Neuronal stem cell (in vitro differentiated cells): ENCODE measurements at regions not wholly inside any gene's neighbourhood (a gene's known extent, or its start where the extent isn't known, plus 50 kb on each side); places are given as distances from the start of the nearest gene placed in this dataset.
"Not testable (repeated sequence)": the region's sequence is repeated elsewhere in the genome, so short reads cannot be mapped to it uniquely, and the experiment has no call there.

Experiments used
- DNase-seq: peaks from one replicate; pipeline ENCODE4 v3.0.0-alpha.2; 2013; ENCODE audit warnings: low spot score
- H2AFZ ChIP-seq: one replicate; pipeline ENCODE4 v1.6.1; 2013; ENCODE audit warnings: mild to moderate bottlenecking, low read length, inconsistent platforms
- H2AK5ac ChIP-seq: 2 replicates; pipeline ENCODE4 v1.6.1; 2013; ENCODE audit warnings: low read depth, mild to moderate bottlenecking, inconsistent platforms, low read length, moderate library complexity, mixed read lengths
- H2BK120ac ChIP-seq: 2 replicates; pipeline ENCODE4 v1.6.1; 2013; ENCODE audit warnings: low read depth, mild to moderate bottlenecking, inconsistent platforms, low read length, moderate library complexity, mixed read lengths
- H2BK12ac ChIP-seq: one replicate; pipeline ENCODE4 v1.6.1; 2013; ENCODE audit warnings: low read length, inconsistent platforms
- H2BK15ac ChIP-seq: 2 replicates; pipeline ENCODE4 v1.6.1; 2013; ENCODE audit warnings: mild to moderate bottlenecking, low read length, inconsistent platforms, mixed read lengths
- H2BK5ac ChIP-seq: one replicate; pipeline ENCODE4 v1.6.1; 2013; ENCODE audit warnings: inconsistent platforms, mild to moderate bottlenecking, low read length, moderate library complexity
- H3K14ac ChIP-seq: one replicate; pipeline ENCODE4 v1.6.1; 2013; ENCODE audit warnings: low read length, inconsistent platforms
- H3K18ac ChIP-seq: 2 replicates; pipeline ENCODE4 v1.6.1; 2013; ENCODE audit warnings: low read length, inconsistent platforms
- H3K23ac ChIP-seq: 2 replicates; pipeline ENCODE4 v1.6.1; 2013; ENCODE audit warnings: low read depth, mild to moderate bottlenecking, mixed read lengths, low read length, inconsistent platforms; ENCODE audit not compliant: poor library complexity
- H3K27ac ChIP-seq: replicated peaks from 3 replicates; pipeline ENCODE4 v1.5.1; 2013; ENCODE audit warnings: low read length, inconsistent platforms
- H3K27me3 ChIP-seq, 3 experiments: 2 replicates each; pipeline ENCODE4 v1.6.1; 2013; ENCODE audit warnings: low read length in 3 of 3, mild to moderate bottlenecking in 2 of 3, inconsistent platforms in 1 of 3, low read depth in 1 of 3, mixed read lengths in 1 of 3, moderate library complexity in 1 of 3; ENCODE audit not compliant: control insufficient read depth in 3 of 3, insufficient read depth in 3 of 3
- H3K36me3 ChIP-seq, 2 donors: replicated peaks in 1 of 2; 2 replicates each; pipeline ENCODE4 v1.6.1; 2013; ENCODE audit warnings: low read length in 2 of 2; ENCODE audit not compliant: control insufficient read depth in 2 of 2, insufficient read depth in 2 of 2
- H3K4ac ChIP-seq: 2 replicates; pipeline ENCODE4 v1.6.1; 2013; ENCODE audit warnings: inconsistent platforms, mild to moderate bottlenecking, low read length, moderate library complexity
- H3K4me1 ChIP-seq, 2 donors: 1 replicate in 1 of 2; 2 replicates in 1 of 2; pipeline ENCODE4 v1.6.1; 2013; ENCODE audit warnings: low read length in 2 of 2, low read depth in 1 of 2; ENCODE audit not compliant: control insufficient read depth in 2 of 2, insufficient read depth in 1 of 2
- H3K4me2 ChIP-seq: one replicate; pipeline ENCODE4 v1.6.1; 2013; ENCODE audit warnings: mild to moderate bottlenecking, low read length, inconsistent platforms; ENCODE audit not compliant: insufficient read depth, poor library complexity, severe bottlenecking
- H3K4me3 ChIP-seq, 2 donors: 2 replicates each; pipeline ENCODE4 v1.5.1; 2013; ENCODE audit warnings: low read length in 2 of 2, mild to moderate bottlenecking in 2 of 2, inconsistent platforms in 1 of 2, moderate library complexity in 1 of 2
- H3K79me1 ChIP-seq: one replicate; pipeline ENCODE4 v1.6.1; 2013; ENCODE audit warnings: low read depth, mild to moderate bottlenecking, inconsistent platforms, low read length, moderate library complexity
- H3K9ac ChIP-seq: one replicate; pipeline ENCODE4 v1.6.1; 2013; ENCODE audit warnings: mild to moderate bottlenecking, low read depth, low read length, inconsistent platforms; ENCODE audit not compliant: poor library complexity
- H3K9me3 ChIP-seq, 2 donors: replicated peaks in 1 of 2; 2 replicates each; pipeline versions ENCODE3 to v1.6.1; 2013; ENCODE audit warnings: low read length in 2 of 2, mild to moderate bottlenecking in 2 of 2, inconsistent platforms in 1 of 2, low read depth in 1 of 2, mixed read lengths in 1 of 2, moderate library complexity in 1 of 2; ENCODE audit not compliant: control insufficient read depth in 2 of 2, insufficient read depth in 1 of 2
- H4K8ac ChIP-seq: one replicate; pipeline ENCODE4 v1.6.1; 2013; ENCODE audit warnings: low read depth, mild to moderate bottlenecking, inconsistent platforms, low read length, moderate library complexity
- H4K91ac ChIP-seq: one replicate; pipeline ENCODE4 v1.6.1; 2013; ENCODE audit warnings: low read length, low read depth, mild to moderate bottlenecking, inconsistent platforms; ENCODE audit not compliant: poor library complexity
- WGBS, 2 donors: extraction: QIAGEN DNeasy Blood & Tissue Kit; methylation state at CpG; one replicate each; pipeline ENCODE4 v1.1.7; 2013; ENCODE audit warnings: missing lambda C conversion rate in 2 of 2, mixed read lengths in 1 of 2; ENCODE audit not compliant: insufficient read length in 2 of 2, insufficient replicate concordance in 1 of 2; ENCODE audit errors: extremely low coverage in 2 of 2; 5-methylcytosine and 5-hydroxymethylcytosine counted together

DNA sequence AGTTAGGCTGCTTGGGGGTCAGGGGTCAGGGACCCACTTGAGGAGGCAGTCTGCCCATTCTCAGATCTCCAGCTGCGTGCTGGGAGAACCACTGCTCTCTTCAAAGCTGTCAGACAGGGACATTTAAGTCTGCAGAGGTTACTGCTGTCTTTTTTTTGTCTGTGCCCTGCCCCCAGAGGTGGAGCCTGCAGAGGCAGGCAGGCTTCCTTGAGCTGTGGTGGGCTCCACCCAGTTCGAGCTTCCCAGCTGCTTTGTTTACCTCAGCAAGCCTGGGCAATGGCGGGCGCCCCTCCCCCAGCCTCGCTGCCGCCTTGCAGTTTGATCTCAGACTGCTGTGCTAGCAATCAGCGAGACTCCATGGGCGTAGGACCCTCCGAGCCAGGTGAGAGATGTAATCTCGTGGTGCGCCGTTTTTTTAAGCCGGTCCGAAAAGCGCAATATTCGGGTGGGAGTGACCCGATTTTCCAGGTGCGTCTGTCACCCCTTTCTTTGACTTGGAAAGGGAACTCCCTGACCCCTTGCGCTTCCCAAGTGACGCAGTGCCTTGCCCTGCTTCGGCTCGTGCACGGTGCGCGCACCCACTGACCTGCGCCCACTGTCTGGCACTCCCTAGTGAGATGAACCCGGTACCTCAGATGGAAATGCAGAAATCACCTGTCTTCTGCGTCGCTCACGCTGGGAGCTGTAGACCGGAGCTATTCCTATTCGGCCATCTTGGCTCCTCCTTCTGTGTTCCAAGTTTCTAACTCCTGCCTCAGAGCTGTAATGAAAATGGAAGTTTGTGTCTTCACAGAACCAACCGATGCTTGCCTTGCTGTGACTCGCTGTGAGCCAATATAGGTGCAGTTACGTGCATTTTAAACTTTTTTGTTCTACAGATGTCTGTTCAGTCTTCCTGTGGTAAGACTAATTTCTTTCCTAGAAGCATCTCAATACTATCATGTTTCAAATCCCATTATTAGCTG lies 156.8 kb upstream of the RPS23 start:
- not testable (repeated sequence) for H3K27me3 ChIP-seq, H3K23ac ChIP-seq, H2BK15ac ChIP-seq, H3K9ac ChIP-seq, H3K79me1 ChIP-seq, H3K27ac ChIP-seq, H3K4me3 ChIP-seq, H2BK120ac ChIP-seq, H3K4me1 ChIP-seq, H2BK5ac ChIP-seq, H4K91ac ChIP-seq, H2BK12ac ChIP-seq, H4K8ac ChIP-seq, H3K4me2 ChIP-seq, H3K18ac ChIP-seq, H3K14ac ChIP-seq, H3K9me3 ChIP-seq, H3K36me3 ChIP-seq, H3K4ac ChIP-seq, DNase-seq, H2AK5ac ChIP-seq
- WGBS, 2 donors, result no CpG with 5 or more reads among the region's 35 CpGs
- peak overlapping the region; percentile 57 for H2AFZ ChIP-seq

GRCh38 chr5:82426464-82427154 lies 148.5 kb upstream of the RPS23 start:
- Histone ChIP-seq H3K9me3 (peaks cover 0 to 2% of the 10 kb centered on the region in 2 donors), H3K4ac (no peak overlapping the region), H3K9ac (no peak overlapping the region), H2AK5ac (no peak overlapping the region), H3K27ac (no peak overlapping the region), H3K18ac (no peak overlapping the region), H3K79me1 (no peaks in the 10 kb centered on the region), H2BK5ac (no peak overlapping the region), H2AFZ (peak overlapping the region; percentile 43), H3K23ac (no peak overlapping the region), H2BK120ac (no peak overlapping the region), H3K36me3 (no peaks in the 10 kb centered on the region), H3K4me3 (peak overlapping the region in 1 of 2 donors; percentile 56), H2BK12ac (no peak overlapping the region), H3K14ac (no peak overlapping the region), H3K4me2 (no peak overlapping the region), H4K91ac (no peak overlapping the region), H3K4me1 (no peaks in the 10 kb centered on the region), H3K27me3 (peaks cover 0 to 1% (median 0%) of the 10 kb centered on the region in 3 experiments), H4K8ac (no peak overlapping the region), H2BK15ac (no peak overlapping the region)
- no CpG with 5 or more reads among the region's 4 CpGs for WGBS, 2 donors
- no peak for DNase-seq

DNA sequence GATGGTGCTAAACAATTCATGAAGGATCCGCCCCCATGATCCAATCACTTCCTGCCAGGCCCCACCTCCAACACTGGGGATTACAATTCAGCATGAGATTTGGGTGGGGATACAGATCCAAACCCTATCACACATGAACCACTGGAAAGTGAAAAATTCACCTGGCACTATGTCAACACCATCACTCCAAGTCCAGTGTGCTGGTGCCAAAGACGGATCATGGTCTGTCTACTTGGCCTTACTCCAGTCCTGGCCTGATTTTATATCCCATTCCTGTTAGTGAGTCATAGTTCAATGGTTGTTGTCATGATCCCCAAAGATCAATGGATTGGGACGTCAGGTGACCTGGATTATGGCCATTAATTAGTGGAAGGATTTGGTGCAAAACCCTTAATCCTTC lies 147.4 kb upstream of the RPS23 start:
- no peak overlapping the region for H2BK120ac ChIP-seq
- no peak for DNase-seq
- no peak overlapping the region for H3K9ac ChIP-seq
- H3K4me3 ChIP-seq, result no peak overlapping the region
- no peak overlapping the region for H2BK15ac ChIP-seq
- peaks cover 0 to 2% of the 10 kb centered on the region in 2 donors for H3K9me3 ChIP-seq
- no peak overlapping the region for H3K27ac ChIP-seq
- H3K4me1 ChIP-seq, result no peaks in the 10 kb centered on the region
- H3K36me3 ChIP-seq, result no peaks in the 10 kb centered on the region
- H3K27me3 ChIP-seq, result peaks cover 0 to 1% (median 0%) of the 10 kb centered on the region in 3 experiments
- no peak overlapping the region for H3K4ac ChIP-seq
- no peak overlapping the region for H3K23ac ChIP-seq
- no peak overlapping the region for H4K91ac ChIP-seq
- H2BK5ac ChIP-seq, result no peak overlapping the region
- H3K14ac ChIP-seq, result no peak overlapping the region
- H4K8ac ChIP-seq, result no peak overlapping the region
- no peaks in the 10 kb centered on the region for H3K79me1 ChIP-seq
- no CpG with 5 or more reads among the region's 3 CpGs for WGBS, 2 donors
- H2AK5ac ChIP-seq, result no peak overlapping the region
- H2BK12ac ChIP-seq, result no peak overlapping the region
- H2AFZ ChIP-seq, result no peak overlapping the region
- H3K18ac ChIP-seq, result no peak overlapping the region
- no peak overlapping the region for H3K4me2 ChIP-seq

DNA sequence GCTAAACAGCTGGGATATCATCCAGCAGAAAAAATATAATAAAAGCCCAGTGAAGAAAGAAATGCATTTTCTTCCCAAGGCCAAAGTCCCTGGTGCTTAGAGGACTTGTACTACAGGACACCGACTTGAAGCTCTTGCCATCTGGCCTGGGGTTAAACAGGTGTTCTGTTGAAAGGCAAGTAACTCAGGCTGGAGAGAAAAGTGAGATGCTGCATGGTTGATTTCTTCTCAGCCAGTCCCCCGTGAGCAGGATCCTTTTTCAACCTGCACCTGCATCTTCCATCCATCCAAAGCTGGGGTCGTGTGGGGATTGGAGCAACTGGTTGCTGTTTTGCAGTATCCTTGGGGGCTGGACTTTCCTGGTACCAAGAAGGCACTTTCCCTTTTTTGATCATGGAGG lies 146.1 kb upstream of the RPS23 start:
- Histone ChIP-seq H4K8ac (no peak overlapping the region), H3K23ac (no peak overlapping the region), H3K14ac (no peak overlapping the region), H2BK15ac (no peak overlapping the region), H3K36me3 (no peaks in the 10 kb centered on the region), H3K4me1 (no peaks in the 10 kb centered on the region), H2AFZ (no peak overlapping the region), H3K27ac (no peak overlapping the region), H3K4me2 (no peak overlapping the region), H3K4me3 (no peak overlapping the region), H2AK5ac (no peak overlapping the region), H2BK5ac (no peak overlapping the region), H4K91ac (no peak overlapping the region), H3K9ac (no peak overlapping the region), H3K4ac (no peak overlapping the region), H2BK120ac (no peak overlapping the region), H3K9me3 (peaks cover 0 to 2% of the 10 kb centered on the region in 2 donors), H3K18ac (no peak overlapping the region), H3K79me1 (no peaks in the 10 kb centered on the region), H3K27me3 (peaks cover 0 to 1% (median 0%) of the 10 kb centered on the region in 3 experiments), H2BK12ac (no peak overlapping the region)
- no CpG with 5 or more reads among the region's 3 CpGs for WGBS, 2 donors
- DNase-seq, result no peak
